SK-N-SH (cell line): ENCODE measurements at regions not wholly inside any gene's neighbourhood (a gene's known extent, or its start where the extent isn't known, plus 50 kb on each side); places are given as distances from the start of the nearest gene placed in this dataset.

Experiments
- CTCF ChIA-PET: fragments of 300-600, 350-600 bp; formaldehyde crosslinking; extraction: SDS; loops from one replicate; lab custom pipeline; 2021; lab: Yijun Ruan, JAX
- POLR2A ChIA-PET: fragments of 350-600 bp; sonication (Branson Sonifier 250); formaldehyde crosslinking; extraction: SDS; loops from one replicate; lab custom pipeline; 2020; ENCODE audit warnings: antibody characterized with exemption, inconsistent platforms; lab: Yijun Ruan, JAX
- DNase-seq: peaks from one replicate; pipeline ENCODE4 v3.0.0; 2012
- H2AFZ ChIP-seq: fragments of 200-600 bp; sonication (generic); 2 replicates; pipeline ENCODE4 v1.8.1; 2016; ENCODE audit warnings: antibody characterized with exemption, mild to moderate bottlenecking, low read depth
- H3F3A ChIP-seq: fragments of 200-600 bp; sonication (generic); replicated peaks from 2 replicates; pipeline ENCODE3; 2016; ENCODE audit warnings: antibody characterized with exemption, mild to moderate bottlenecking; ENCODE audit not compliant: insufficient read depth
- H3K27ac ChIP-seq, 2 experiments: fragments of 200-500 bp in 1 of 2; fragments of 200-600 bp in 1 of 2; sonication (Bioruptor generic) in 1 of 2; sonication (generic), shearing (Covaris generic) in 1 of 2; 2 replicates each; pipeline versions ENCODE4 v1.5.1 to v1.6.1; 2014 to 2016; ENCODE audit warnings: low read depth in 2 of 2, inconsistent platforms in 1 of 2, low read length in 1 of 2, mild to moderate bottlenecking in 1 of 2, mixed read lengths in 1 of 2
- H3K27me3 ChIP-seq: fragments of 200-600 bp; sonication (generic), shearing (Covaris generic); 2 replicates; pipeline ENCODE4 v1.6.1; 2016; ENCODE audit warnings: mixed run types; ENCODE audit not compliant: insufficient read depth
- H3K36me3 ChIP-seq, 2 experiments: fragments of 200-500 bp in 1 of 2; fragments of 200-600 bp in 1 of 2; sonication (Bioruptor generic) in 1 of 2; sonication (generic) in 1 of 2; replicated peaks in 1 of 2; 2 replicates each; pipeline versions ENCODE3 to v1.5.1; 2014 to 2016; ENCODE audit warnings: low read length in 1 of 2, mild to moderate bottlenecking in 1 of 2; ENCODE audit not compliant: insufficient read depth in 2 of 2, control insufficient read depth in 1 of 2
- H3K4me1 ChIP-seq, 2 experiments: fragments of 200-500 bp in 1 of 2; fragments of 200-600 bp in 1 of 2; sonication (Bioruptor generic) in 1 of 2; sonication (generic), shearing (Covaris generic) in 1 of 2; 2 replicates each; pipeline versions ENCODE4 v1.5.1 to v1.6.1; 2014 to 2016; ENCODE audit warnings: low read depth in 1 of 2, low read length in 1 of 2, mixed run types in 1 of 2; ENCODE audit not compliant: insufficient read depth in 2 of 2, control insufficient read depth in 1 of 2
- H3K4me2 ChIP-seq: fragments of 200-600 bp; sonication (generic), shearing (Covaris generic); 2 replicates; pipeline ENCODE4 v1.6.1; 2017; ENCODE audit warnings: mixed run types
- H3K4me3 ChIP-seq, 2 experiments: fragments of 200-500 bp in 1 of 2; fragments of 200-600 bp in 1 of 2; sonication (Bioruptor generic) in 1 of 2; sonication (generic), shearing (Covaris generic) in 1 of 2; 2 replicates each; pipeline versions ENCODE4 v1.5.1 to v1.8.1; 2014 to 2016; ENCODE audit warnings: low read depth in 2 of 2, inconsistent platforms in 1 of 2, low read length in 1 of 2, mild to moderate bottlenecking in 1 of 2, mixed read lengths in 1 of 2, moderate library complexity in 1 of 2
- H3K79me2 ChIP-seq: fragments of 200-600 bp; sonication (generic); 2 replicates; pipeline ENCODE4 v1.8.1; 2017; ENCODE audit warnings: mild to moderate bottlenecking; ENCODE audit not compliant: insufficient read depth
- H3K9ac ChIP-seq: fragments of 200-600 bp; sonication (generic); 2 replicates; pipeline ENCODE4 v1.6.1; 2017; ENCODE audit warnings: mixed run types
- H3K9me2 ChIP-seq: fragments of 200-600 bp; sonication (generic); 2 replicates; pipeline ENCODE4 v1.6.1; 2017; ENCODE audit warnings: mixed run types
- H3K9me3 ChIP-seq: fragments of 200-600 bp; sonication (generic); 2 replicates; pipeline ENCODE4 v1.6.1; 2017; ENCODE audit warnings: mixed run types, mild to moderate bottlenecking, moderate library complexity
- H4K20me1 ChIP-seq: fragments of 200-600 bp; sonication (generic); 2 replicates; pipeline ENCODE4 v1.6.1; 2017; ENCODE audit warnings: mild to moderate bottlenecking, mixed run types; ENCODE audit not compliant: insufficient read depth
- CHD2 ChIP-seq: fragments of 150-350 bp; IDR thresholded peaks from 2 replicates; pipeline ENCODE4 v1.6.1; 2018; ENCODE audit warnings: low read length; ENCODE audit not compliant: partially characterized antibody
- FOSL2 ChIP-seq: IDR thresholded peaks from 2 replicates; pipeline ENCODE4 v1.4.0; 2012; ENCODE audit warnings: low read depth, mild to moderate bottlenecking, moderate library complexity, borderline replicate concordance
- FOXM1 ChIP-seq: IDR thresholded peaks from 2 replicates; pipeline ENCODE4 v1.4.0; 2012; ENCODE audit warnings: low read depth, mild to moderate bottlenecking
- NRF1 ChIP-seq: IDR thresholded peaks from 2 replicates; pipeline ENCODE4 v1.6.1; 2012; ENCODE audit warnings: low read depth, mild to moderate bottlenecking, low read length
- RAD21 ChIP-seq: IDR thresholded peaks from 2 replicates; pipeline ENCODE4 v1.6.1; 2012; ENCODE audit warnings: mild to moderate bottlenecking, low read length
- REST ChIP-seq: IDR thresholded peaks from 2 replicates; pipeline ENCODE4 v1.6.1; 2012; ENCODE audit warnings: mild to moderate bottlenecking, low read depth, low read length, moderate library complexity
- RFX5 ChIP-seq: IDR thresholded peaks from 2 replicates; pipeline ENCODE4 v1.6.1; 2012; ENCODE audit warnings: mild to moderate bottlenecking, improper control_type of control experiment, low read length
- SIN3A ChIP-seq: IDR thresholded peaks from 2 replicates; pipeline ENCODE4 v1.6.1; 2012; ENCODE audit warnings: low read depth, mild to moderate bottlenecking, low read length, moderate library complexity, borderline replicate concordance
- TAF1 ChIP-seq: IDR thresholded peaks from 2 replicates; pipeline ENCODE4 v1.6.1; 2012; ENCODE audit warnings: low read depth, mild to moderate bottlenecking, low read length, moderate library complexity, borderline replicate concordance
- USF1 ChIP-seq: IDR thresholded peaks from 2 replicates; pipeline ENCODE4 v1.4.0; 2012; ENCODE audit warnings: low read depth, borderline replicate concordance
- USF2 ChIP-seq: fragments of 150-350 bp; IDR thresholded peaks from 2 replicates; pipeline ENCODE4 v1.6.1; 2017; ENCODE audit warnings: antibody characterized with exemption, low read length, low read depth, borderline replicate concordance
- YY1 ChIP-seq: IDR thresholded peaks from 2 replicates; pipeline ENCODE4 v1.4.0; 2012; ENCODE audit warnings: low read depth, mild to moderate bottlenecking
- ZBTB33 ChIP-seq: IDR thresholded peaks from 2 replicates; pipeline ENCODE4 v1.4.0; 2012; ENCODE audit warnings: low read depth, borderline replicate concordance
- whole genome bisulfite sequencing: methylation state at CpG from one replicate; pipeline ENCODE4 v1.1.6; 2017; ENCODE audit warnings: low lambda C conversion rate; 5-methylcytosine and 5-hydroxymethylcytosine counted together

- Histone ChIP-seq H3K9me2 (no peaks in the 10 kb centered on the region), H3K36me3 (no peaks in the 10 kb centered on the region), H3K27ac (no peak overlapping the region), H2AFZ (no peak overlapping the region), H3K4me3 (no peak overlapping the region), H3K4me1 (no peaks in the 10 kb centered on the region), H3K4me2 (no peak overlapping the region), H4K20me1 (no peaks in the 10 kb centered on the region), H3F3A (no peaks in the 10 kb centered on the region), H3K9ac (no peak overlapping the region), H3K27me3 (no peaks in the 10 kb centered on the region), H3K79me2 (no peaks in the 10 kb centered on the region), H3K9me3 (no peaks in the 10 kb centered on the region)
- 32% methylated on average over 4 of the region's 4 CpGs for WGBS
- TF ChIP-seq FOSL2 (no peak), RAD21 (no peak), NRF1 (no peak), CHD2 (no peak), RFX5 (no peak), USF2 (no peak), REST (no peak), TAF1 (no peak), SIN3A (no peak), FOXM1 (no peak), USF1 (no peak), YY1 (no peak), ZBTB33 (no peak)
- CTCF ChIA-PET: no interaction called here
- DNase-seq: no peak
- POLR2A ChIA-PET: no interaction called here
These were observed 64.2 kb upstream of the CYYR1 start for GRCh38 chr21:26637201-26637745.
